NCI-H2196 (cell line): ENCODE measurements at regions not wholly inside any gene's neighbourhood (a gene's known extent, or its start where the extent isn't known, plus 50 kb on each side); places are given as distances from the start of the nearest gene placed in this dataset.
"Not testable (repeated sequence)": the region's sequence is repeated elsewhere in the genome, so short reads cannot be mapped to it uniquely, and the experiment has no call there.

ENCODE experiments used
- DNase-seq: peaks from one replicate; lab custom pipeline; 2025; ENCODE audit not compliant: unreplicated experiment; lab: John Stamatoyannopoulos, UW

DNA sequence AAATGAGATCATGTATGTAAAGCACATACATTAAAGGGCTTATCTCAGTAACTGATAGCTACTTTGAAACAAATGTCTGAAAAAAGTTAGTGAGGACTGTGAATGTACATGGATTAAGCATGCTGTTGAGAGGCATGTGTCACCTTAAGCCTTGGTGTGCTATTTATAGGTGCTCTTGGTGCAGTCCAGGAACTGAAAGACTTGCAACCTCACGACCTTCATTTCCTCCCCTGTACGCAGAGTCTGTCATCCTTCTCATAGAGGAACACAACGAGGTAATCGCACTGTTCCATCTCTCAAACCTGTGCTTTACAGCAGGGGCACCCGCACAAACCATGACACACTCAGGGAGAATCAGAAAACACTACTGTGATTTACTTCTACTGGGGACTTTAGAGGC is 65.6 kb downstream of the UFM1 start:
- no peak for DNase-seq

DNA sequence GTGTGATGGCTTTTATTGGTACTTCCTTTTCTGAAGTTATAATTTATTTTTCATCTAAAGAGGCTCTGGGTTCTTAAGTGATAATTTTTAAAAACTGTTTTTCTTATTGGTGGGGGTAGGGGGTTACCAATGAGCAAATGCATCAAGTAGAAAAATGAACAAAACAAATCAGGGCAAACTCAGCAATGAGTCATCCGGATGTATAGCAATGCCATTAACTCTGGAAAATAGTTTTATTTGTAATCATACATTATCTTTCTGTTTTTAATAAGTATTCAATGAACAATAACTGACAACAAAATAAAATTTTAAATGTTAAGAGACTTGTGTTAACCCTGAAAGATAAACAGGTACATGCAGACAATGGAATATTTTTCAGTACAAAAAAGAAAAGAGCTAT is 67.6 kb downstream of the UFM1 start:
- DNase-seq: no peak

DNA sequence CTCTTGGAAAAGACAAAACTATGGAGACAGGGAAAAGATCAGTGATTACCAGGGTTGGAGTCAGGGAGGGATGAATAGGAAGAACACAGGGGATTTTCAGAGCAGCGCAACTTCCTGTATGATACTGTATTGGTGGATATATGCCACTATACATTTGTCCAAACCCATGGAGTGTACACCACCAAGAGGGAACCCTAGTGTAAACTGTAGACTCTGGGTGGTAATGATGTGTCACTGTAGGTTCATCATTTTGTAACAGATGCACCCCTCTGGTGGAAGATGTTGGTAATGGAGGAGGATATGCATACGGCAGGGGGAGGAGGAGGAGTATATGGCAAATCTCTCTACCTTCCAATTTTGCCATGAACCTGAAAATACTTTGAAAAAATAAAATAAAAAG is 68.1 kb downstream of the UFM1 start:
- DNase-seq: no peak

DNA sequence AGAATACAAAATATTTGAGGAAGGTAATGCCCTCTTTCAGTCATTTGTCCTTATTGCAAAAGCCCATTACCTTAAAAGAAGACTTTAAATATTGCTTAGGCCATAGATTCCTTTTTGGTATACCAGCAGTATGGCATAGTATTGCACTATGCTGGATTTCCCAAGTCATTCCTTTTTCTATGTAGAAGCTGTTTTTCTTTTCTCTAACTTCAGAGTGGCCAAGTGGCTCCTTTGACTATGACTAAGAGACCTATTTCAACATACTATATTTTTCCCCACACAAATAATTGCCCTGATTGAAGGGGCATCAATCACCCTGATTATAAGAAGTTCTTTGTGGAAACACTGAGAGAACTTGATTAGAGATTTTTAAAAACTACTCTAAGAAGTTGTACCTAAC is 68.6 kb downstream of the UFM1 start:
- DNase-seq: no peak

- DNase-seq: no peak
Measured at GRCh38 chr13:38419312-38419873, 69.7 kb downstream of the UFM1 start.

- no peak for DNase-seq
Measured at GRCh38 chr13:38421590-38422560, 72.2 kb downstream of the UFM1 start.

- DNase-seq: no peak
Measured at GRCh38 chr13:38429916-38430315, 80.3 kb downstream of the UFM1 start.

DNA sequence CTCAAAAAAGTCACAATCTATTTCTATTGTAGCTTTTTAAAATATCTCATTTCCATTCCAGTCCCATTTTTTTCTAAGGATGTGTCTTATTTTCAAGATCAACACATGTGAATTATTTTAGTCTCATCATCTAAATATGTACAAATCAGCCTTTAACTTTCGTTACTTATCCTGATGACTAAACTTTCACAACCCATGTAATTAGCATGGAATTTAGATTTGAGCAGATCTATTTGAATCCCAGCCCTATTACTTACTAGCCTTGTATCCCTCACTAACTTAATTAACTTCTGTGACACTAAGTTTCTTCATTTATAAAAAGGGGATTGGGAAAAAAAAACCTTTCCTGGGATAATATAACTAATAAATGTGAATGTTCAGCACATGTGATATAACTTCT is 81.1 kb downstream of the UFM1 start:
- DNase-seq: no peak

DNA sequence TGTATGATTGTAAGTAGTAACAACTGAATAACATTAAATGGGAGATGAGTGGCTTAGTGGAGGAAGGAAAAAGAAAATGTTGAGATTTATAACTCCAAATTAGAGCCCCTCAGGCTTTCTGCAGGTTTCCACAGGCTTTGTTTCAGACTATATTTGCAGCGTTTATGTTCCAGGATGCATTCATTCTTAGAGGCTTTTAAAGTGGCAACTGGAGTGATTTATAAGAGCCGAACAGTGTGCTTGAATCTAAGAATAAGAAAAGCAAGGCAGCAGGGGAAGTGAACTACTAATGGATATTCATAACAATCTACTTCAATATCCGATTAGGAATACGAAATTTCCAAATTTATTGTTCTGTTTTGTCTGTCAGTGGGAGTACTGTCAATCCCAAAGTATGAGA is 91.0 kb downstream of the UFM1 start:
- DNase-seq: no peak

GRCh38 chr13:38444904-38445303 is 95.3 kb downstream of the UFM1 start:
- DNase-seq: no peak

DNA sequence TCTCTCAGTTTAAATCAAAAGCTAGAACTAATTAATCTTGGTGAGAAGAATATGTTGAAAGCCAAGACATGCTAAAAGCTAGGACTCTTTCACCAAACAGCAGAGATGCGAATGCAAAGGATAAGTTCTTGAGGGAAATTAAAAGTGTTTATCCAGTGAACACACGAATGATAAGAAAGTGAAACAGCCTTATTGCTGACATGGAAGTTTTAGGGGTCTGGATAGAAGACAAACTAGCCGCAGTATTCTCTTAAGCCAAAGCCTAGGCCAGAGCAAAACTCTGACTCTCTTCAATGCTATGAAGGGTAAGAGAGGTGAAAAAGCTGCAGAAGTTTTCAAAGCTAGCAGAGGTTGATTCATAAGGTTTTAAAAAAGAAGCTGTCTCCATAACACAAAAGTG is 103.0 kb downstream of the UFM1 start:
- DNase-seq: no peak

DNA sequence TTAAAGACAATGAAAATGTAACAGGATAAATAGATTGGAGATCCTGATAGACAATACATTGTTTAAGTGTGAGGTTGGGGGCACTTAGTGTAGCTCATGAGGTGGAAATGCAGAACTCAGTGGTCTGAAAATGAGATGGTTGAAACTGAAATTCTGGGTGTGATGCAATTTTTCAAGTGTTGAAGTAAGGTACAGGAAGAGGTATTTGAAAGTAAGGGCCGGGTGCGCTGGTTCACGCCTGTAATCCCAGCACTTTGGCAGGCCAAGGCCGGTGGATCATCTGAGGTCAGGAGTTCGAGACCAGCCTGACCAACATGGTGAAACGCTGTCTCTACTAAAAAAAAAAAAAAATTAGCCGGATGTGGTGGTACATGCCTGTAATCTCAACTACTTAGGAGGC is 113.0 kb downstream of the UFM1 start:
- no peak for DNase-seq

- no peak for DNase-seq
Measured at GRCh38 chr13:38463048-38463447, 113.4 kb downstream of the UFM1 start.

DNA sequence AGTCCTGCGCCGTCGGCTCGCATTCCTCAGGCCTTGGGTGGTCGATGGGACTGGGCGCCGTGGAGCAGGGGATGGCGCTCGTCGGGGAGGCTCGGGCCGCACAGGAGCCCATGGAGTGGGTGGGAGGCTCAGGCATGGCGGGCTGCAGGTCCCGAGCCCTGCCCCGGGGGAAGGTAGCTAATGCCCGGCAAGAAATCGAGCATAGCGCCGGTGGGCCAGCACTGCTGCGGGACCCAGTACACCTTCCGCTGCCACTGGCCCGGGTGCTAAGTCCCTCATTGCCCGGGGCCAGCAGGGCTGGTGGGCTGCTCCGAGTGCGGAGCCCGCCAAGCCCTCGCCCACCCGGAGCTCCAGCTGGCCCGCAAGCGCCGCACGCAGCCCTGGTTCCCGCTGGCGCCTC is 122.8 kb downstream of the UFM1 start:
- not testable (repeated sequence) for DNase-seq

- DNase-seq: no peak
Measured at GRCh38 chr13:38473305-38473704, 123.7 kb downstream of the UFM1 start.

DNA sequence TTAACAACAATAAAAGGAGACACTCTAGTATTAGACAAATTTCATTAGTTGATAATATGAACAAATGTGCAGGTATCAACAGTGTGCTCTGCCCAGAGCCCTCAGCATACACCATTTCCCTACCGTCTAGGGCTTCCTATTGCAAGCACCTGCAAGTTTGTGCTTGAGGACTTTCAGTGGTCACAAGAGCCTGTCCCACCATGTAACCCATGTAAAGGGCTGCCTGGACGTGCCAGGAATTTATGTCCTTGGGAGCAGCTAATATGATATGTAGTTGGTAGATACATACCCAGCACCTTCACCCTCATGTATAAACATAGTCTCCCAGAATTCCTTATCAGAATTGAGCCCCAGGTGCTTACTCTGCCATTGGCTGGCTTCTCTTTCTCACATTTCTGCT is 128.0 kb downstream of the UFM1 start:
- DNase-seq: no peak

GRCh38 chr13:38483623-38484022 is 134.0 kb downstream of the UFM1 start:
- no peak for DNase-seq

DNA sequence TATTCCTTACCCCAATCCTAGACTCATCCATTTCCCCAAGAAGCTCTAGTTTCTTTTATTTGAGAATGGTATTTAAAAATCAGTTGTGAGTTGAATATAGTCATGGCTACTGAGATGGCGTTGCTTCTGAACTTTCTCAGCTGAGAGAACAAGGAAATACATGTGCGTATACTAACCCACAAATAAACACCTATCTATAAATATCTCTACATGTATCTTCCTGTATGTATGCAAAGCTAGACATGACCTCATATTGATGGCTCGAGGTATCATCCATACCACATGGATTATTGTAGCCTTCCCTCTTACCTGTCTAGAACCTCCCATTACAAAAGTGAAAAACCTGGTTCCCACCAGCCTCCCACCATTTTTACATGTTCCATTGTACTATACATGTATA is 141.0 kb downstream of the UFM1 start:
- no peak for DNase-seq

DNA sequence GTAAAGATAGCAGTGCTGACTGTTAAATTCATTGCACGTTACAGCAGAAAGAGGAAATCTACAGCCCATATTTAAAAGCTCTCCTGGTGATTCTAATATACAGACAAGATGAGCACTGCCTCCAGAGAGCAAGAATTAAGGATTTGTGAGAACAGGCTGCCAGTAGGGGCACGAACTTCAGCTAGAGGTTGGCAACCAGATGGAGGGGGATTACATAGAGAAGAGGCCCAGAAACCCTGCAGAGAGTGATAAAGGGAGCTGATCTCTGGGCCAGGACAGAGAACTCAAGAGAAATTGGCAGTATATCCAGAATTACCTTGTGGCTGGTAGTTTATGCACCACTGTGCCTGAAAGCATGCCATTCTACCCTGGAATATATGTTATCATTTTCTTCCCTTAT is 144.8 kb downstream of the UFM1 start:
- no peak for DNase-seq

DNA sequence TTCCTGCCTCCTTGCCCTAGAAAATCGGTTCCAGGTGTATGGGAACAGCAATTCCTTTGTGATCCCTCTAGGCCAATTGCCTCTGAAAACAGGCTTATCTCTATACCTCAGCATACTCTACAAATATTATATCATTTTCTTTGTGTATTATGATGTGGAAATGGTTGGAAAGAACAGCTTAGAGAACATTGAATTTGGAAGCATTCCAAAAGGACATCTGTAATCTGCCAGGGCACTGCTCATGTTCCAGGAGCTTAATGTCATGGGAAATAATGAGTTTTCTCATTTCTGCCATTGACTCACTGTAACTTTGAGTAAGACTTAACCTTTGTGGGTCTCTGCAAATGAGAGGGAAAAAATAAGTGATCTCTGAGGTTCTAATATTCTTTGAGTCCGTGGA is 147.3 kb downstream of the UFM1 start:
- DNase-seq: no peak

GRCh38 chr13:38498271-38498670 is 148.6 kb downstream of the UFM1 start:
- DNase-seq: no peak

DNA sequence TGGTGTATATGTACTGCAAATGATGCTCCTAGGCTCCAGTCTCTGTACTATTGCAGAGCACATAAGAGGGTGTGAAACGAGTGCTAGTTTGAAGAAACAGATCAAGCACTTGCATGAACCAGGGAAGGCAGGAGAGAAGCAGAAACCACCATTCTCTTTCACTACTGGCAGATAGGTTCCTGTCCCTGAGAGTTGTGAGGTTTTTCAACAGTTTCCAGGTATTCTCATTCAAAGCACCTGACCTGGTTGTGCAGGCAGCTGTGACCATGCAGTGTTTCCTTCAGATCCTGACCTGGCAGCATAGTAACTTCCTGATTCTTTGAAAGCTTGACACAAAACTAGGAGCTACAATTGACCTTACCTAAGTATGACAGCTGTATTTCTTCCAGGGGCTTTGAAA is 164.9 kb downstream of the UFM1 start:
- no peak for DNase-seq

DNA sequence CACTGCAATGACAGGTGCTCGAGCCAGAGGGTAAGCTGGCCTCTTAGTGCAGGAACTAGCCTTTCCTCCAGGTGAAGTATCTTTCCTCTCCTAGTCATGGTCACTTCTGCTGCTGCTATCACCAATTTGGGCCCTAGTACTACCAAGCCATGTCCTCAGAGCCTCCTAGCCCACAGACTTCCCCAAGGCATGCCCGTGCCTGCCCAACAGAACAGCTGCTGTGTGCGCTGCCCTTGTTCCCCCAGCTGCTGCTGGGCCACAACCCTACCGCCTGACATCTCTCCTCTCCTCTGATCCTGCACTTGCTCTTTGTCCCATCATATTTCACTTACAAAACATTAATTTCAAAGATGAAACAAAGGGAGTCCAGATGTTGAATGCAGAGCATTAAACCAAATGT is 168.5 kb upstream of the FREM2 start:
- no peak for DNase-seq
